Neural crest cell (in vitro differentiated cells): ENCODE measurements at regions not wholly inside any gene's neighbourhood (a gene's known extent, or its start where the extent isn't known, plus 50 kb on each side); places are given as distances from the start of the nearest gene placed in this dataset.

Experiments
- DNase-seq: peaks from one replicate; pipeline ENCODE4 v3.0.0; 2021; ENCODE audit warnings: low read depth, mixed read lengths, low spot score
- H3K27ac Mint-ChIP-seq: one replicate; pipeline ENCODE4 v1.8.0; 2021; ENCODE audit warnings: mild to moderate bottlenecking, mixed read lengths; ENCODE audit not compliant: unreplicated experiment
- H3K27me3 Mint-ChIP-seq: 2 replicates; pipeline ENCODE4 v1.8.0; 2021; ENCODE audit warnings: low read depth, mild to moderate bottlenecking, mixed read lengths
- H3K36me3 Mint-ChIP-seq: 2 replicates; pipeline ENCODE4 v1.8.0; 2021; ENCODE audit warnings: low read depth, mild to moderate bottlenecking, mixed read lengths
- H3K4me1 Mint-ChIP-seq: 2 replicates; pipeline ENCODE4 v1.8.0; 2021; ENCODE audit warnings: mixed read lengths
- H3K4me3 Mint-ChIP-seq: one replicate; pipeline ENCODE4 v1.8.0; 2021; ENCODE audit warnings: mild to moderate bottlenecking, mixed read lengths
- H3K9me3 Mint-ChIP-seq: 2 replicates; pipeline ENCODE4 v1.8.0; 2021; ENCODE audit warnings: mixed read lengths
- CTCF ChIP-seq: fragments of 200-600 bp; sonication (generic); conservative IDR thresholded peaks from 2 replicates; pipeline ENCODE4 v1.5.0; 2021; ENCODE audit warnings: antibody characterized with exemption, mild to moderate bottlenecking

DNA sequence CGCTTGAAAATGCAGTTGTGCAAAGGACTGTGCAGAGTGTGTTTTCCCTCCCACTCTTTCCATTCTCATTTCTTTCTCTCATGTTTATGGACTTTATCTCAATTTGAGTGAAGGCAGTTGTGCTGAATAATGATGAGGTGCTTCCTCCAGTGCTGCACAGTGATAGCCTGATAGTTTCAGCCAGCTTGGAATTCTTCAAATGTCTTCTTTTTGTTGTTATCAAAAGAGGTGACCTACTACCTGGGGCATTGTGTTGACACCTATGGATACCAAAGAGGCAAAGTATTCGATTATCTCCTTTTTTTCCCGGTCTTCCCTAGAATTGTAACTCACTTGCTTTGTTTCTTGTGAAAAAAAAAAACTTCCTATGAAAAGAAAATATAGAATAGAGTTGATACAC is 132.6 kb upstream of the ESRRG start:
- H3K27ac Mint-ChIP-seq: no peak overlapping the region
- no peak overlapping the region for H3K4me3 Mint-ChIP-seq
- DNase-seq: no peak
- no peaks in the 10 kb centered on the region for H3K9me3 Mint-ChIP-seq
- H3K4me1 Mint-ChIP-seq: peaks cover 3% of the 10 kb centered on the region
- no peak for TF ChIP-seq CTCF
- no peaks in the 10 kb centered on the region for H3K36me3 Mint-ChIP-seq
- no peaks in the 10 kb centered on the region for H3K27me3 Mint-ChIP-seq

DNA sequence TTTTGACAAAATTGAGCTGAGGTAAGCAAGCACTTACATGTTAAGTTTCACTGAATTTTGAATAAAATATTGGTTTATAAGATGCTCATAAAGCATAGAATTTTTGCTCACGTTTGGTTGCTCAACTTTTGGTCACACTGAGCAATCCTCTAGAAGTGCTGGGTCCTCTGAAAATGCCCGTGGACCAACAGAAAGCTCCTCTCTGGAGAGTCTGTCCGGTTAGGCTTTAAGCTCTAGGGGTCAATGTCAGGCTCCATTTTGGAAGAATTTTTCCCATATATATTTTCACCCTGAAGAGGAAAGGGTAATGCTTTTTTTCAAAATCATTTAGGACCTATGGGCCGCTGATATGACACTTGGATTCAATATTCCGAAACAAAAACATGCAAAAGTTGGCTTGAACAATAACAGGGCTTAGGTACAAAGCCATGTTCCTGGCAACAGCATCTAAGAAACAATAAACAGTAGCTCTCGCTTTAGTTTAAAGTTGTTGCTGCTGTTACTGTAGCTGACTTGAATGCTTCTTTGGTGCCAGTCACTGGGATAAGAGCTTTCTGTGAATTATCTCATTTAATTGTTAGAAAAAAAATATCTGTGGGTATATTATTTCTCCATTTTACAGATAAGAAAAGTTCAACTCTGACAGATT is 131.7 kb upstream of the ESRRG start:
- Mint-ChIP-seq H3K9me3 (no peaks in the 10 kb centered on the region), H3K36me3 (no peaks in the 10 kb centered on the region), H3K27me3 (no peaks in the 10 kb centered on the region), H3K4me1 (peaks cover 3% of the 10 kb centered on the region), H3K27ac (no peak overlapping the region), H3K4me3 (no peak overlapping the region)
- no peak for DNase-seq
- no peak for TF ChIP-seq CTCF

GRCh38 chr1:216851073-216851472 is 127.8 kb upstream of the ESRRG start:
- DNase-seq: no peak
- Mint-ChIP-seq H3K4me1 (no peaks in the 10 kb centered on the region), H3K27me3 (no peaks in the 10 kb centered on the region), H3K4me3 (no peak overlapping the region), H3K27ac (no peak overlapping the region), H3K36me3 (no peaks in the 10 kb centered on the region), H3K9me3 (no peaks in the 10 kb centered on the region)
- no peak for TF ChIP-seq CTCF

DNA sequence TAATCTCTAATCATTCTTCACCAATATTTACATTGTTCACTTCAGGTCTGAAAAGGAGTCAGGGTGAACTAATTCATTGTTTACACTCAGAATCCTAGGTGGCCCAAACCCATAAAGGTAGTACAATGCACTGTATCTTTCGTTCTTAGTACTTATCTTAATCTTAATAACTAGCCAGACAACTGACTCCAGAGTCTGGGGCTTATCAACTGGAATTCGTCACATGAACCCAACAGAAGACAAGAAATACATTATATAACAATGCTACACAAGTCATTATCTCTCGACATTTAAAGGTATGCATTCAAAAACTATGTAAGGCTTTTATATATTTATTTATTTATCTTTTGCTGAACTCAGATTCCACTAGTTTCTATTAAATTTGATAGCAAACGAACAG is 125.9 kb upstream of the ESRRG start:
- H3K4me1 Mint-ChIP-seq: no peaks in the 10 kb centered on the region
- DNase-seq: no peak
- peaks cover 3% of the 10 kb centered on the region for H3K9me3 Mint-ChIP-seq
- no peak overlapping the region for H3K4me3 Mint-ChIP-seq
- no peaks in the 10 kb centered on the region for H3K27me3 Mint-ChIP-seq
- no peaks in the 10 kb centered on the region for H3K36me3 Mint-ChIP-seq
- no peak overlapping the region for H3K27ac Mint-ChIP-seq
- no peak for TF ChIP-seq CTCF

- Mint-ChIP-seq H3K27me3 (no peaks in the 10 kb centered on the region), H3K36me3 (no peaks in the 10 kb centered on the region), H3K27ac (no peak overlapping the region), H3K4me1 (no peaks in the 10 kb centered on the region), H3K9me3 (peaks cover 3% of the 10 kb centered on the region), H3K4me3 (no peak overlapping the region)
- DNase-seq: no peak
- no peak for TF ChIP-seq CTCF
These were observed 124.3 kb upstream of the ESRRG start for GRCh38 chr1:216847397-216848036.
